Fibroblast of gingiva (primary cell): ENCODE measurements at regions not wholly inside any gene's neighbourhood (a gene's known extent, or its start where the extent isn't known, plus 50 kb on each side); places are given as distances from the start of the nearest gene placed in this dataset.

Source experiments
- DNase-seq: peaks from one replicate; pipeline ENCODE4 v3.0.0-alpha.2; 2011; ENCODE audit warnings: low read depth

DNA sequence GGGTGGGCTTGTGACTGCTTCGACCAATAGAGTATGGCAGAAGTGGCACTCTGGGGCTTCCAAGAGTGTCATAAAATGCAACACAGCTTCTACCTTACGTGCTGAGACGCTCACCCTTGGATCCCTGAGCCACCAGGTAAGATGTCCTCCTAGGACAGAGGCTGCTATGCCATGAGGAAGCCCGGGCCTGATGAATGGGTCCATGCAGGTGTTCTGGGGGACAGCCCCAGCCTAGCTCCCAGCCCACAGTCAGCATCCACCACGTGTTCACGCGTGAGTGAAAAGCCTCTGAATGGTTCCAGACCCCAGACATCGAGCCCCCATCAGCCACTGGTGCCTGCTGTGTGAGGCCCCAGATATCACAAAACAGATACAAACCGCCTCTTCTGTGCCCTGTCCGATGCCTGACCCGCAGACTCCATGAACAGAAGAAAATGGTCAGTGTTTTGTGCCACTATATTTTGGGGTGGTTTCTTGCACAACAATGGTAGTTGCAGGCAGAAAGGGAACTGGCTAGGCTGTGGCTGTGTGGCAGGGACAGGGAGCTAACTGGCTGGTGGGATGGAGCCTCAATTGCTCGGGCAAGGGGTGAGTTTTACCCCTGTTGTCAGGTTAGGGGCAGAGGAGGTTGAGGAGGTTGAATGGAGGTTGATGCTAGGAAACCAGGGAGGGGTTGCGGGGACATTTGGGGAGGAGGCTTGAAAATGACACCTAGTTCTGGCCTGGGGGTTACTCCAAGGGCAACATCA is 92.2 kb downstream of the LINGO1 start:
- DNase-seq = no peak

DNA sequence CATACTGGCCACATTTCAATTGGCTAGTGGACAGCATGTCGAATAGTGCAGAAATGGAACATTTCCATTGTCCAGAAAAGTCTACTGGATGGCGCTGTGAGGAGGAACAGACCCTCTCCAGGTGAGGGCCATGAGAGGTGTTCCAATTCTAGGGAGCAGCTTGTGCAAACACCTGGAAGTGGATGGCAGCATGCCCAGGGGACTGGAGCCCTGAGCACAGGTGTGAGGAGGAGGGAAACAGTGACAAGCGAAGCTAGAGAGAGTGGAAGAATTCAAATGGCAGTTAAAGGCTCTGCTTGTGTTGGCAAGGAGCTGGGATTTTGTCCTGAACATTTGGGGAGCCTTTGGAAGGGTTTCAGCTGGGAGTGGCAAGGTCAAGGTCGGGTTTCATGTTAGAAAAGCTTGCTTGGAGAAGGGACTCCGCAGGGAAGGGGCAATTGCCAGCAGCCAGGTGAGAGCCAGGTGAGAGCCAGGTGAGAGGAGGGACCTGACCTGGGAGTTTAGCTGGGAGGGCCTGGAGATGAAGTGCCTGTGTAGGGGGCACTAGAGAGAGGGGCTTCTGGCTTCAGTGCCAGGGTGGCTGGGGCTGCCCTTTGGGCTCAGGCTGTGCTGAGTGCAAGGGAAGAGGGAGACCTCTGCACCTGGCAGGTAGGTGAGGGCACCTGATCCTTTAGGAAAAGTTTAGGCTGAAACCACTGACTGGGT is 93.8 kb downstream of the LINGO1 start:
- no peak for DNase-seq

DNA sequence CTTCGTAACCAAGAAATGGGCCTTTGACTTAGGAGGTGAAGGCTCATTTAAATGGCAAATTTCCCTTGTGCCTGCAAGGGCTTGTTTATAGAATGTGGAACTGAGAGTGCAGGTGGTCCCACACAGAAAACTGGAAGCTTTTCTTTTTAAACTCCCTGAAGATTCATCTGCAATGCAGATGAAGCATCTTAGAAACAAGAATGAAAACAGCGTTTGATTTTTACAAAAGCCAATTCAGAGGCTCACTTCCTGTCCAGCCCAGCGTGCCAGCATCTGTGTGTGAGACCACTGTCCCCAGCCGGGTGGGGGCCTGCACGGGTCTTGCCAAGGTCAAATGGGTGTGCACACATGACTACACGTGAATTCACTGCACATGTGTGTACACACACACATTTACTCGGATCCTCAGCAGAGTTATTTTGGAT is 94.7 kb downstream of the LINGO1 start:
- no peak for DNase-seq

GRCh38 chr15:77537006-77537405 is 95.7 kb downstream of the LINGO1 start:
- DNase-seq = no peak

DNA sequence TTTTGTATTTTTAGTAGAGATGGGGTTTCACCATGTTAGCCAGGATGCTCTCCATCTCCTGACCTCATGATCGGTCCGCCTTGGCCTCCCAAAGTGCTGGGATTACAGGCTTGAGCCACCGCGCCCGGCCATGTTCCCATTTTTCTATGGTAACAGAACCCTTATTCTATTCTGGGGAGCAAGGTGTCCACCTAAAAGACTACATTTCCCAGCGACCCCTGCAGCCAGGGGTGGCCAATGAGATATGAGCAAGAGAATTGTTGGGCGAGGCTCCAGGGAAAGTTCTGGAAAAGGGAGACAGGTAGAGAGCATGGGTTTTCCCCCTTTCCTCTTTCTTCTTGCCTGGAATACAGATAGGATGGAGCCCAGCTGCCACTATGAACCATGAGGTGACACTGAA is 96.9 kb downstream of the LINGO1 start:
- DNase-seq = no peak
